ENCODE measurements at regions not wholly inside any gene's neighbourhood (a gene's known extent, or its start where the extent isn't known, plus 50 kb on each side); places are given as distances from the start of the nearest gene placed in this dataset.

- DNase-seq = no peak
Measured at GRCh38 chr9:14391620-14392019, 77.7 kb upstream of the NFIB start.

- no peak for DNase-seq
Measured at GRCh38 chr9:14389657-14390056, 75.7 kb upstream of the NFIB start.

GRCh38 chr9:14389146-14389545, 75.2 kb upstream of the NFIB start:
- no peak for DNase-seq

- no peak for DNase-seq
Measured at GRCh38 chr9:14383773-14384172, 69.8 kb upstream of the NFIB start.

- DNase-seq = no peak
Measured at GRCh38 chr9:14383294-14383693, 69.4 kb upstream of the NFIB start.

GRCh38 chr9:14380061-14380836, 66.3 kb upstream of the NFIB start:
- DNase-seq = no peak

GRCh38 chr9:14379280-14379679, 65.3 kb upstream of the NFIB start:
- no peak for DNase-seq

GRCh38 chr9:14373706-14374105, 59.8 kb upstream of the NFIB start:
- no peak for DNase-seq

GRCh38 chr9:14373336-14373666, 59.4 kb upstream of the NFIB start:
- no peak for DNase-seq

- DNase-seq = no peak
Measured at GRCh38 chr9:14372437-14373335, 58.7 kb upstream of the NFIB start.

GRCh38 chr9:14369011-14369410, 55.1 kb upstream of the NFIB start:
- DNase-seq = no peak

GRCh38 chr9:14366076-14366475, 52.1 kb upstream of the NFIB start:
- no peak for DNase-seq

- no peak for DNase-seq
Measured at GRCh38 chr9:14365670-14366069, 51.7 kb upstream of the NFIB start.
